ENCODE measurements at regions not wholly inside any gene's neighbourhood (a gene's known extent, or its start where the extent isn't known, plus 50 kb on each side); places are given as distances from the start of the nearest gene placed in this dataset.

DNA sequence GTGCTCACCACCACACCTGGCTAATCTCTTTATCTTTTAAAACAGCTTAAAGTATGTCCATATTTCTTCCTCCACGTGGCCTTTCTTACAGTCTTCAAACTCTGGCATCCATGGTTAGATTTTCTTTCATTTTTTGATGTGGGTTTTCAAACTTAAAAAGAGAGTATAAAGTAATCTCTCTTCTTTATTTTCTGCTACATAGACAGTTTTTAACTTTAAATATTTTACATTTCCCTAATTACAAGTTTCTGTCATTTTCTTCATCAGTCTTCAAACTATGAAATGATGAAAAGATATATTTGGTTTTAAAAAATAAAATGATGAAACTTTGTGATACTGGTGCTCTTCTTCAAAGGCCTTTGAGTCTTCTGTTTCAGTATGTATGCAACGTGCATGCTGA is 143.5 kb upstream of the ESRRG start:
- Histone ChIP-seq H2AFZ (ENCODE audit: low read length) (no peak overlapping the region), H3K4me3 (ENCODE audit: low read length, poor library complexity, severe bottlenecking) (no peak overlapping the region), H3K4me2 (ENCODE audit: low read depth, low read length, poor library complexity, severe bottlenecking) (no peak overlapping the region), H3K9me2 (replicated peaks; ENCODE audit: low read depth, low read length) (no peaks in the 10 kb centered on the region), H3K4me1 (ENCODE audit: insufficient read depth, low read length, poor library complexity, severe bottlenecking) (no peaks in the 10 kb centered on the region), H3K36me3 (ENCODE audit: insufficient read depth, low read length) (no peaks in the 10 kb centered on the region), H3K9ac (ENCODE audit: low read depth, low read length, poor library complexity, severe bottlenecking) (no peak overlapping the region), H3K79me2 (ENCODE audit: insufficient read depth, low read length) (no peaks in the 10 kb centered on the region), H4K20me1 (ENCODE audit: insufficient read depth, low read length, poor library complexity, severe bottlenecking) (no peaks in the 10 kb centered on the region), H3F3A (ENCODE audit: low read depth) (no peaks in the 10 kb centered on the region), H3K27me3 (ENCODE audit: insufficient read depth, low read length, poor library complexity, severe bottlenecking) (no peaks in the 10 kb centered on the region), H3K9me3 (ENCODE audit: insufficient read depth, low read depth, low read length) (no peaks in the 10 kb centered on the region)
- TF ChIP-seq EZH2phosphoT487 (IDR thresholded peaks at IDR 0.05; ENCODE audit: borderline replicate concordance), result no peak

- Histone ChIP-seq H3K9ac (ENCODE audit: low read depth, low read length, poor library complexity, severe bottlenecking) (no peak overlapping the region), H3K27me3 (ENCODE audit: insufficient read depth, low read length, poor library complexity, severe bottlenecking) (no peaks in the 10 kb centered on the region), H4K20me1 (ENCODE audit: insufficient read depth, low read length, poor library complexity, severe bottlenecking) (no peaks in the 10 kb centered on the region), H3K4me3 (ENCODE audit: low read length, poor library complexity, severe bottlenecking) (no peak overlapping the region), H3F3A (ENCODE audit: low read depth) (no peaks in the 10 kb centered on the region), H3K36me3 (ENCODE audit: insufficient read depth, low read length) (no peaks in the 10 kb centered on the region), H3K4me2 (ENCODE audit: low read depth, low read length, poor library complexity, severe bottlenecking) (no peak overlapping the region), H3K4me1 (ENCODE audit: insufficient read depth, low read length, poor library complexity, severe bottlenecking) (no peaks in the 10 kb centered on the region), H3K9me3 (ENCODE audit: insufficient read depth, low read depth, low read length) (no peaks in the 10 kb centered on the region), H3K9me2 (replicated peaks; ENCODE audit: low read depth, low read length) (no peaks in the 10 kb centered on the region), H3K79me2 (ENCODE audit: insufficient read depth, low read length) (no peaks in the 10 kb centered on the region), H2AFZ (ENCODE audit: low read length) (no peak overlapping the region)
- TF ChIP-seq CTCF (conservative IDR thresholded peaks at IDR 0.05; ENCODE audit: low read length), result no peak
- no peak for TF ChIP-seq EZH2phosphoT487 (IDR thresholded peaks at IDR 0.05; ENCODE audit: borderline replicate concordance)
Measured at GRCh38 chr1:216855810-216856209, 132.6 kb upstream of the ESRRG start.

DNA sequence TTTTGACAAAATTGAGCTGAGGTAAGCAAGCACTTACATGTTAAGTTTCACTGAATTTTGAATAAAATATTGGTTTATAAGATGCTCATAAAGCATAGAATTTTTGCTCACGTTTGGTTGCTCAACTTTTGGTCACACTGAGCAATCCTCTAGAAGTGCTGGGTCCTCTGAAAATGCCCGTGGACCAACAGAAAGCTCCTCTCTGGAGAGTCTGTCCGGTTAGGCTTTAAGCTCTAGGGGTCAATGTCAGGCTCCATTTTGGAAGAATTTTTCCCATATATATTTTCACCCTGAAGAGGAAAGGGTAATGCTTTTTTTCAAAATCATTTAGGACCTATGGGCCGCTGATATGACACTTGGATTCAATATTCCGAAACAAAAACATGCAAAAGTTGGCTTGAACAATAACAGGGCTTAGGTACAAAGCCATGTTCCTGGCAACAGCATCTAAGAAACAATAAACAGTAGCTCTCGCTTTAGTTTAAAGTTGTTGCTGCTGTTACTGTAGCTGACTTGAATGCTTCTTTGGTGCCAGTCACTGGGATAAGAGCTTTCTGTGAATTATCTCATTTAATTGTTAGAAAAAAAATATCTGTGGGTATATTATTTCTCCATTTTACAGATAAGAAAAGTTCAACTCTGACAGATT is 131.7 kb upstream of the ESRRG start:
- TF ChIP-seq EZH2phosphoT487 (IDR thresholded peaks at IDR 0.05; ENCODE audit: borderline replicate concordance) (no peak), CTCF (conservative IDR thresholded peaks at IDR 0.05; ENCODE audit: low read length) (no peak)
- Histone ChIP-seq H3K9ac (ENCODE audit: low read depth, low read length, poor library complexity, severe bottlenecking) (no peak overlapping the region), H3K4me1 (ENCODE audit: insufficient read depth, low read length, poor library complexity, severe bottlenecking) (no peaks in the 10 kb centered on the region), H3K9me2 (replicated peaks; ENCODE audit: low read depth, low read length) (no peaks in the 10 kb centered on the region), H3K9me3 (ENCODE audit: insufficient read depth, low read depth, low read length) (no peaks in the 10 kb centered on the region), H3F3A (ENCODE audit: low read depth) (no peaks in the 10 kb centered on the region), H3K27me3 (ENCODE audit: insufficient read depth, low read length, poor library complexity, severe bottlenecking) (no peaks in the 10 kb centered on the region), H3K79me2 (ENCODE audit: insufficient read depth, low read length) (no peaks in the 10 kb centered on the region), H2AFZ (ENCODE audit: low read length) (no peak overlapping the region), H3K4me3 (ENCODE audit: low read length, poor library complexity, severe bottlenecking) (no peak overlapping the region), H3K4me2 (ENCODE audit: low read depth, low read length, poor library complexity, severe bottlenecking) (no peak overlapping the region), H4K20me1 (ENCODE audit: insufficient read depth, low read length, poor library complexity, severe bottlenecking) (no peaks in the 10 kb centered on the region), H3K36me3 (ENCODE audit: insufficient read depth, low read length) (no peaks in the 10 kb centered on the region)

DNA sequence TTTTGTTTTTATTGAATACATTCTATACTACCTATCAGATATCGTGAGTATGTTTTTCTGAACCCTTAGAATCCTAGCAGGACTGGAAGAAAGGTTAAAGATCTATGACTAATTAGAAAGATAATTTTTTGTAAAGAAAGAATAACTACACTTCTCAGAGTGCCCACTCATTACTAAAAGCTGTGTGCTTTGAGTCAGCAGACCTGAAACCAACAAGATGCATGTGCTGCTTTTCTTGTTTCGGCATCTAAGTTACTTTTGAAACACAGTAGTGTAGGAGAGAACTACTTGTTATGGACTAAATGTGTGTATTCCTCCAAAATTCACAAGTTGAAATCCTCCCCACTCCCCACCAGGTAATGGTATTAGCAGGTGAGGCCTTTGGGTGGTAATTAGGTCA is 127.8 kb upstream of the ESRRG start:
- H3K4me1 ChIP-seq (ENCODE audit: insufficient read depth, low read length, poor library complexity, severe bottlenecking), result no peaks in the 10 kb centered on the region
- H3K4me3 ChIP-seq (ENCODE audit: low read length, poor library complexity, severe bottlenecking), result no peak overlapping the region
- no peak overlapping the region for H3K9ac ChIP-seq (ENCODE audit: low read depth, low read length, poor library complexity, severe bottlenecking)
- no peaks in the 10 kb centered on the region for H3K9me2 ChIP-seq (replicated peaks; ENCODE audit: low read depth, low read length)
- H3K4me2 ChIP-seq (ENCODE audit: low read depth, low read length, poor library complexity, severe bottlenecking), result no peak overlapping the region
- no peaks in the 10 kb centered on the region for H4K20me1 ChIP-seq (ENCODE audit: insufficient read depth, low read length, poor library complexity, severe bottlenecking)
- H3K36me3 ChIP-seq (ENCODE audit: insufficient read depth, low read length), result no peaks in the 10 kb centered on the region
- H3K79me2 ChIP-seq (ENCODE audit: insufficient read depth, low read length), result no peaks in the 10 kb centered on the region
- TF ChIP-seq CTCF (conservative IDR thresholded peaks at IDR 0.05; ENCODE audit: low read length) (no peak), EZH2phosphoT487 (IDR thresholded peaks at IDR 0.05; ENCODE audit: borderline replicate concordance) (no peak)
- H3K27me3 ChIP-seq (ENCODE audit: insufficient read depth, low read length, poor library complexity, severe bottlenecking), result no peaks in the 10 kb centered on the region
- no peaks in the 10 kb centered on the region for H3F3A ChIP-seq (ENCODE audit: low read depth)
- H3K9me3 ChIP-seq (ENCODE audit: insufficient read depth, low read depth, low read length), result no peaks in the 10 kb centered on the region
- H2AFZ ChIP-seq (ENCODE audit: low read length), result no peak overlapping the region

All from Loucy (cell line).